HCT116 (cell line): ENCODE measurements at regions not wholly inside any gene's neighbourhood (a gene's known extent, or its start where the extent isn't known, plus 50 kb on each side); places are given as distances from the start of the nearest gene placed in this dataset.

Source experiments
- ATAC-seq: fragments of 200-7000 bp; cut with Tn5 transposase; 2 replicates; pipeline ENCODE4 v1.9.1; 2020; ENCODE audit warnings: mild to moderate bottlenecking, moderate library complexity
- BruUV-seq: library from RNA; stranded (reverse); fragments of 400-500 nt; replicated peaks from 2 replicates; lab custom pipeline; 2021; lab: Mats Ljungman, UMichigan
- CTCF ChIA-PET: fragments of 300-600 bp; sonication (Branson Sonifier 250); formaldehyde crosslinking; loops from one replicate; lab custom pipeline; 2021; ENCODE audit warnings: antibody characterized with exemption; lab: Charles Lee
- POLR2A ChIA-PET: fragments of 300-600, 350-600 bp; sonication (Branson Sonifier 250); formaldehyde crosslinking; loops from one replicate; lab custom pipeline; 2021; ENCODE audit warnings: antibody characterized with exemption; lab: Charles Lee
- RAD21 ChIA-PET, 2 experiments: fragments of 300-600 bp; sonication (Branson Sonifier 250); formaldehyde crosslinking; loops; one replicate each; lab custom pipeline; 2023; ENCODE audit warnings: low total read pairs in 2 of 2; ENCODE audit not compliant: uncharacterized antibody in 2 of 2, unreplicated experiment in 2 of 2, low non-redundant PET in 1 of 2; lab: Charles Lee
- DNase-seq: peaks from one replicate; pipeline ENCODE4 v3.0.0-alpha.2; 2010; ENCODE audit warnings: low read depth, low spot score
- H2AFZ ChIP-seq: fragments of 200-600 bp; shearing (Covaris generic), sonication (generic); 2 replicates; pipeline ENCODE4 v1.6.1; 2017; ENCODE audit warnings: low read depth, mixed run types, mixed read lengths, antibody characterized with exemption, low read length; ENCODE audit not compliant: poor library complexity, severe bottlenecking
- H3K27ac ChIP-seq: 2 replicates; pipeline ENCODE4 v1.5.1; 2012; ENCODE audit warnings: low read depth, low read length
- H3K27me3 ChIP-seq: fragments of 200-600 bp; sonication (generic); 2 replicates; pipeline ENCODE4 v1.6.1; 2016; ENCODE audit warnings: mixed run types, low read length, mixed read lengths; ENCODE audit not compliant: insufficient read depth
- H3K36me3 ChIP-seq, 2 experiments: fragments of 200-500 bp in 1 of 2; fragments of 200-600 bp in 1 of 2; sonication (Bioruptor generic) in 1 of 2; sonication (generic) in 1 of 2; 2 replicates each; pipeline versions ENCODE4 v1.5.1 to v1.6.1; 2014 to 2016; ENCODE audit warnings: low read length in 2 of 2, inconsistent platforms in 1 of 2, mixed read lengths in 1 of 2, mixed run types in 1 of 2; ENCODE audit not compliant: insufficient read depth in 2 of 2, control insufficient read depth in 1 of 2
- H3K4me1 ChIP-seq, 2 experiments: fragments of 200-600 bp in 1 of 2; sonication (generic) in 1 of 2; 2 replicates each; pipeline versions ENCODE4 v1.5.1 to v1.6.1; 2012 to 2017; ENCODE audit warnings: low read length in 2 of 2, inconsistent platforms in 1 of 2, mild to moderate bottlenecking in 1 of 2, mixed read lengths in 1 of 2, mixed run types in 1 of 2, moderate library complexity in 1 of 2; ENCODE audit not compliant: insufficient read depth in 2 of 2, control insufficient read depth in 1 of 2
- H3K4me2 ChIP-seq: fragments of 200-600 bp; sonication (generic); 2 replicates; pipeline ENCODE4 v1.6.1; 2017; ENCODE audit warnings: mixed run types, low read length, mixed read lengths
- H3K4me3 ChIP-seq, 2 experiments: fragments of 200-600 bp in 1 of 2; sonication (generic) in 1 of 2; replicated peaks in 1 of 2; 2 replicates each; pipeline ENCODE4 v1.5.1; 2011 to 2016; ENCODE audit warnings: low read length in 2 of 2, control low read depth in 1 of 2, low read depth in 1 of 2, mild to moderate bottlenecking in 1 of 2, mixed read lengths in 1 of 2, mixed run types in 1 of 2
- H3K79me2 ChIP-seq: fragments of 200-600 bp; sonication (generic); 2 replicates; pipeline ENCODE4 v1.6.1; 2017; ENCODE audit warnings: mild to moderate bottlenecking, mixed run types, low read length, moderate library complexity, mixed read lengths; ENCODE audit not compliant: insufficient read depth
- H3K9ac ChIP-seq: fragments of 200-600 bp; sonication (generic); 2 replicates; pipeline ENCODE4 v1.6.1; 2016; ENCODE audit warnings: low read length, mixed read lengths
- H3K9me2 ChIP-seq: fragments of 200-600 bp; sonication (generic), shearing (Covaris generic); 2 replicates; pipeline ENCODE4 v1.6.1; 2017; ENCODE audit warnings: mixed run types, mild to moderate bottlenecking, moderate library complexity; ENCODE audit not compliant: insufficient read depth
- H3K9me3 ChIP-seq, 2 experiments: fragments of 200-500 bp in 1 of 2; fragments of 200-600 bp in 1 of 2; sonication (Bioruptor generic) in 1 of 2; sonication (generic) in 1 of 2; 2 replicates each; pipeline ENCODE4 v1.6.1; 2014 to 2017; ENCODE audit warnings: low read length in 2 of 2, mixed read lengths in 2 of 2, inconsistent platforms in 1 of 2, low read depth in 1 of 2, mild to moderate bottlenecking in 1 of 2, mixed run types in 1 of 2, moderate library complexity in 1 of 2; ENCODE audit not compliant: control insufficient read depth in 1 of 2, insufficient read depth in 1 of 2
- H4K20me1 ChIP-seq: fragments of 200-600 bp; sonication (generic), shearing (Covaris generic); 2 replicates; pipeline ENCODE4 v1.6.1; 2017; ENCODE audit warnings: mixed run types, mild to moderate bottlenecking, moderate library complexity; ENCODE audit not compliant: insufficient read depth
- EGR1 ChIP-seq: IDR thresholded peaks from 2 replicates; pipeline ENCODE4 v1.6.1; 2012; ENCODE audit warnings: low read depth
- ELF1 ChIP-seq: IDR thresholded peaks from 2 replicates; pipeline ENCODE4 v1.6.1; 2012; ENCODE audit warnings: low read depth, borderline replicate concordance
- EZH2 ChIP-seq: fragments of 200-600 bp; sonication (generic); IDR thresholded peaks from 2 replicates; pipeline ENCODE4 v1.6.1; 2017; ENCODE audit warnings: antibody characterized with exemption, mixed run types
- EZH2phosphoT487 ChIP-seq: fragments of 200-600 bp; IDR thresholded peaks from 2 replicates; pipeline ENCODE4 v1.6.1; 2018; ENCODE audit warnings: antibody characterized with exemption, borderline replicate concordance
- MAX ChIP-seq: IDR thresholded peaks from 2 replicates; pipeline ENCODE4 v1.6.1; 2012
- POLR2A ChIP-seq: IDR thresholded peaks from 2 replicates; pipeline ENCODE4 v1.7.0; 2011; ENCODE audit warnings: borderline replicate concordance; ENCODE audit not compliant: insufficient read depth, insufficient read length; ENCODE audit errors: extremely low read depth
- POLR2AphosphoS5 ChIP-seq: IDR thresholded peaks from 2 replicates; pipeline ENCODE4 v1.6.1; 2011; ENCODE audit warnings: mild to moderate bottlenecking, low read depth, low read length, moderate library complexity
- RAD21 ChIP-seq: IDR thresholded peaks from 2 replicates; pipeline ENCODE4 v1.6.1; 2012; ENCODE audit warnings: low read depth, mild to moderate bottlenecking
- REST ChIP-seq: IDR thresholded peaks from 2 replicates; pipeline ENCODE4 v1.6.1; 2012; ENCODE audit warnings: low read depth
- SIN3A ChIP-seq: IDR thresholded peaks from 2 replicates; pipeline ENCODE4 v1.6.1; 2012; ENCODE audit warnings: low read depth
- YY1 ChIP-seq: IDR thresholded peaks from 2 replicates; pipeline ENCODE4 v1.6.1; 2011; ENCODE audit warnings: low read length, low read depth, moderate library complexity, mild to moderate bottlenecking; ENCODE audit not compliant: insufficient replicate concordance; ENCODE audit errors: extremely low read depth
- ZBTB33 ChIP-seq: IDR thresholded peaks from 2 replicates; pipeline ENCODE4 v1.6.1; 2011; ENCODE audit warnings: mild to moderate bottlenecking, low read length, moderate library complexity; ENCODE audit not compliant: insufficient replicate concordance; ENCODE audit errors: extremely low read depth
- ZFX ChIP-seq: fragments of 450-650 bp; IDR thresholded peaks from 2 replicates; pipeline ENCODE4 v1.6.1; 2017
- ZNF274 ChIP-seq: fragments of 200-500 bp; sonication (Bioruptor generic); IDR thresholded peaks from 2 replicates; pipeline ENCODE4 v1.6.1; 2014; ENCODE audit warnings: mild to moderate bottlenecking, low read depth, low read length, inconsistent platforms
- intact Hi-C: fragments of 100-400 bp; cut with micrococcal nuclease; formaldehyde crosslinking; loops from 2 replicates; pipeline ENCODE4 v1.10.0; 2022

GRCh38 chr7:115153769-115154477, 232.0 kb downstream of the MDFIC start:
- H3K79me2 ChIP-seq: no peaks in the 10 kb centered on the region
- no peaks in the 10 kb centered on the region for H4K20me1 ChIP-seq
- no peaks in the 10 kb centered on the region for H3K4me1 ChIP-seq
- ATAC-seq (no peak), DNase-seq (no peak)
- H3K9me3 ChIP-seq: no peaks in the 10 kb centered on the region
- intact Hi-C loops: no loop called here
- H3K4me3 ChIP-seq: no peak overlapping the region
- ChIA-PET POLR2A (no interaction called here), RAD21 (no interaction called here), CTCF (no interaction called here)
- no peaks in the 10 kb centered on the region for H3K27me3 ChIP-seq
- H3K9ac ChIP-seq: no peak overlapping the region
- no peak overlapping the region for H3K27ac ChIP-seq
- H3K9me2 ChIP-seq: no peaks in the 10 kb centered on the region
- H3K36me3 ChIP-seq: no peaks in the 10 kb centered on the region
- TF ChIP-seq EZH2phosphoT487: no peak
- TF ChIP-seq EGR1: no peak
- no peak for TF ChIP-seq POLR2A
- TF ChIP-seq SIN3A: no peak
- TF ChIP-seq REST: no peak
- TF ChIP-seq MAX: no peak
- no peak for TF ChIP-seq EZH2
- TF ChIP-seq RAD21: no peak
- TF ChIP-seq ELF1: no peak
- no peak for TF ChIP-seq ZNF274
- no peak for TF ChIP-seq YY1
- TF ChIP-seq POLR2AphosphoS5: no peak
- no peak for TF ChIP-seq ZBTB33
- TF ChIP-seq ZFX: no peak
- no peak overlapping the region for H3K4me2 ChIP-seq
- H2AFZ ChIP-seq: no peak overlapping the region
- BruUV-seq: no TSS peak
